ENCODE measurements at regions not wholly inside any gene's neighbourhood (a gene's known extent, or its start where the extent isn't known, plus 50 kb on each side); places are given as distances from the start of the nearest gene placed in this dataset.

GRCh38 chr2:6564326-6564725 lies 301.4 kb downstream of the CMPK2 start:
- no peak for DNase-seq (ENCODE audit: low spot score in 2 of 2)
- Histone ChIP-seq H3K4me3 (no peak overlapping the region), H3K4me1 (no peaks in the 10 kb centered on the region), H3K36me3 (no peaks in the 10 kb centered on the region), H3K27me3 (no peaks in the 10 kb centered on the region), H3K9me3 (no peaks in the 10 kb centered on the region), H3K27ac (no peak overlapping the region)
- no peak for TF ChIP-seq EP300 (IDR thresholded peaks at IDR 0.05)
- TF ChIP-seq, protein P1, sequence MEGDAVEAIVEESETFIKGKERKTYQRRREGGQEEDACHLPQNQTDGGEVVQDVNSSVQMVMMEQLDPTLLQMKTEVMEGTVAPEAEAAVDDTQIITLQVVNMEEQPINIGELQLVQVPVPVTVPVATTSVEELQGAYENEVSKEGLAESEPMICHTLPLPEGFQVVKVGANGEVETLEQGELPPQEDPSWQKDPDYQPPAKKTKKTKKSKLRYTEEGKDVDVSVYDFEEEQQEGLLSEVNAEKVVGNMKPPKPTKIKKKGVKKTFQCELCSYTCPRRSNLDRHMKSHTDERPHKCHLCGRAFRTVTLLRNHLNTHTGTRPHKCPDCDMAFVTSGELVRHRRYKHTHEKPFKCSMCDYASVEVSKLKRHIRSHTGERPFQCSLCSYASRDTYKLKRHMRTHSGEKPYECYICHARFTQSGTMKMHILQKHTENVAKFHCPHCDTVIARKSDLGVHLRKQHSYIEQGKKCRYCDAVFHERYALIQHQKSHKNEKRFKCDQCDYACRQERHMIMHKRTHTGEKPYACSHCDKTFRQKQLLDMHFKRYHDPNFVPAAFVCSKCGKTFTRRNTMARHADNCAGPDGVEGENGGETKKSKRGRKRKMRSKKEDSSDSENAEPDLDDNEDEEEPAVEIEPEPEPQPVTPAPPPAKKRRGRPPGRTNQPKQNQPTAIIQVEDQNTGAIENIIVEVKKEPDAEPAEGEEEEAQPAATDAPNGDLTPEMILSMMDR (IDR thresholded peaks at IDR 0.05): no peak
- TF ChIP-seq POLR2AphosphoS5 (IDR thresholded peaks at IDR 0.05): no peak
- no peak for TF ChIP-seq POLR2A (IDR thresholded peaks at IDR 0.05)
- WGBS: 52% methylated on average over 1 of the region's 1 CpG

DNA sequence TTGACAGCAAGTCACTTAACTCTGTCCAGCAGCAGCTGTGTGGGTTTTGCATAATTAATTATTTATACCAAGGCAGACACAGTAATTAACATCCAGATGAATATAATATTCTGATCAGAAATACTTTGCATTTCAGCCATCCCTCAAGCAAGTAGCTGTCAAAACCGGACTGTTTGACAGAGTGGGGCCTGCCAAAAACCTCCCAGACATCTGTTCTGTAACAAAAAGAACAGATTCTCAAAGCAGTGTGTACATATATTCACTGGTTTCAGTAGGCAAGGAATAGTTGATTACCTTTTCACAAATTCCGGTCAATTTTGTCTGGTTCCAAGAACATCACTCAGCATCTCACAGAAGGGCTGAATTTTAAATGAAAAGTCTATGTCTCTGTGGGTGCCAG lies 291.6 kb downstream of the CMPK2 start:
- no peaks in the 10 kb centered on the region for H3K27me3 ChIP-seq
- H3K4me3 ChIP-seq: no peak overlapping the region
- H3K36me3 ChIP-seq: no peaks in the 10 kb centered on the region
- no peak for DNase-seq (ENCODE audit: low spot score in 2 of 2)
- no peaks in the 10 kb centered on the region for H3K4me1 ChIP-seq
- TF ChIP-seq EP300 (IDR thresholded peaks at IDR 0.05): no peak
- no peak for TF ChIP-seq POLR2A (IDR thresholded peaks at IDR 0.05)
- TF ChIP-seq, protein P1 (IDR thresholded peaks at IDR 0.05): no peak
- no peak for TF ChIP-seq POLR2AphosphoS5 (IDR thresholded peaks at IDR 0.05)
- H3K9me3 ChIP-seq: no peaks in the 10 kb centered on the region
- 46% methylated on average over 2 of the region's 2 CpGs for WGBS
- H3K27ac ChIP-seq: no peak overlapping the region

- no peaks in the 10 kb centered on the region for H3K27me3 ChIP-seq
- 67% methylated on average over 2 of the region's 2 CpGs for WGBS
Observed at GRCh38 chr2:6576302-6576701, 289.4 kb downstream of the CMPK2 start.

DNA sequence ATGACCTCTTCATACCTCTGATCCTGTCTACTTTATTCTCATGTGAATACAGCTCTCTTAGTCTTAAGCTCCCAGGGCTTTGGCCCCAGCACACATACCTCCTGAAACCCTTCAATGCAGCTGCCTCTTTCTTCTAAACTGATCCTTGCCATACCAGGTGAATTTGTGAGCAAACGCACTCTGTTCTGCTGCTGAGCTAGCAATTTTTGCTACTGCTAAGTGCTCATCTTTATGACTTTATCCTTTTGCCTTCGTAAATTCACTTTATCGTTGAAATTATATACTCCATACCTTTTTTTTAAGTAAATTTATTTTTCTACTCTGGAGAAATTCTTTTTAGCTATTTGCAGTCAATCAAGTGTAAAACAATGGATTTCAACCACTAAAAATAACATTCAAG lies 287.7 kb downstream of the CMPK2 start:
- no peak for DNase-seq (ENCODE audit: low spot score in 2 of 2)
- 86% methylated on average over 3 of the region's 3 CpGs for WGBS
- Histone ChIP-seq H3K4me3 (no peak overlapping the region), H3K27me3 (no peaks in the 10 kb centered on the region), H3K27ac (no peak overlapping the region), H3K9me3 (no peaks in the 10 kb centered on the region), H3K4me1 (no peaks in the 10 kb centered on the region), H3K36me3 (no peaks in the 10 kb centered on the region)
- TF ChIP-seq POLR2A (IDR thresholded peaks at IDR 0.05) (no peak), POLR2AphosphoS5 (IDR thresholded peaks at IDR 0.05) (no peak), EP300 (IDR thresholded peaks at IDR 0.05) (no peak)
- TF ChIP-seq, protein P1 (IDR thresholded peaks at IDR 0.05): no peak

More at GRCh38 chr2:6576302-6576701, 289.4 kb downstream of the CMPK2 start:
- Histone ChIP-seq H3K4me3 (no peak overlapping the region), H3K27ac (no peak overlapping the region), H3K4me1 (no peaks in the 10 kb centered on the region), H3K9me3 (no peaks in the 10 kb centered on the region), H3K36me3 (no peaks in the 10 kb centered on the region)
- TF ChIP-seq EP300 (IDR thresholded peaks at IDR 0.05) (no peak), POLR2AphosphoS5 (IDR thresholded peaks at IDR 0.05) (no peak), POLR2A (IDR thresholded peaks at IDR 0.05) (no peak)
- TF ChIP-seq, protein P1 (IDR thresholded peaks at IDR 0.05): no peak
- DNase-seq (ENCODE audit: low spot score in 2 of 2): no peak

DNA sequence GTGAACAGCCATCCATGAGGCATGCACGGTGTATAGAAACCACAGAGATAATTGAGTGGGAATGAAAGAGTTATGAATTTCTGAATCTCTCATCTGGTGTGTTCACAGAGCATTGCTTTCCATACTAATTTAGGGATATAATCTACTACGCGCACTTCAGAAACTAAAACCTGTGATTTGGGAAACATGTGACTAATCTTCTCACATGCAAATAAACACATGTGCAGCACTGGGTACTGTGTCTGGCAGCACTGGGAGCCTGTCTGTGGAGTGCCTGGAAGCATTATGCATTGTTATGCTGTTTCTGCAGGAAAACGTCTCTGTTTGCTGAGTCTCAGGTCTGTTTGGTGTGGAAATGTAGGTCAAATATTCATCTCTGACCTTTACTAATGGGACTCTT lies 287.3 kb downstream of the CMPK2 start:
- H3K27ac ChIP-seq: no peak overlapping the region
- DNase-seq (ENCODE audit: low spot score in 2 of 2): no peak
- WGBS: 71% methylated on average over 4 of the region's 4 CpGs
- no peaks in the 10 kb centered on the region for H3K4me1 ChIP-seq
- TF ChIP-seq POLR2A (IDR thresholded peaks at IDR 0.05): no peak
- no peaks in the 10 kb centered on the region for H3K9me3 ChIP-seq
- no peaks in the 10 kb centered on the region for H3K27me3 ChIP-seq
- no peaks in the 10 kb centered on the region for H3K36me3 ChIP-seq
- H3K4me3 ChIP-seq: no peak overlapping the region

- Histone ChIP-seq H3K4me3 (no peak overlapping the region), H3K4me1 (no peaks in the 10 kb centered on the region), H3K9me3 (no peaks in the 10 kb centered on the region), H3K27me3 (no peaks in the 10 kb centered on the region), H3K27ac (no peak overlapping the region), H3K36me3 (no peaks in the 10 kb centered on the region)
- no peak for TF ChIP-seq POLR2AphosphoS5 (IDR thresholded peaks at IDR 0.05)
- TF ChIP-seq, protein P1 (IDR thresholded peaks at IDR 0.05): no peak
- TF ChIP-seq POLR2A (IDR thresholded peaks at IDR 0.05): no peak
- no peak for TF ChIP-seq EP300 (IDR thresholded peaks at IDR 0.05)
- DNase-seq (ENCODE audit: low spot score in 2 of 2): no peak
Observed at GRCh38 chr2:6579281-6579680, 286.4 kb downstream of the CMPK2 start.
